ENCODE measurements at regions not wholly inside any gene's neighbourhood (a gene's known extent, or its start where the extent isn't known, plus 50 kb on each side); places are given as distances from the start of the nearest gene placed in this dataset.

DNA sequence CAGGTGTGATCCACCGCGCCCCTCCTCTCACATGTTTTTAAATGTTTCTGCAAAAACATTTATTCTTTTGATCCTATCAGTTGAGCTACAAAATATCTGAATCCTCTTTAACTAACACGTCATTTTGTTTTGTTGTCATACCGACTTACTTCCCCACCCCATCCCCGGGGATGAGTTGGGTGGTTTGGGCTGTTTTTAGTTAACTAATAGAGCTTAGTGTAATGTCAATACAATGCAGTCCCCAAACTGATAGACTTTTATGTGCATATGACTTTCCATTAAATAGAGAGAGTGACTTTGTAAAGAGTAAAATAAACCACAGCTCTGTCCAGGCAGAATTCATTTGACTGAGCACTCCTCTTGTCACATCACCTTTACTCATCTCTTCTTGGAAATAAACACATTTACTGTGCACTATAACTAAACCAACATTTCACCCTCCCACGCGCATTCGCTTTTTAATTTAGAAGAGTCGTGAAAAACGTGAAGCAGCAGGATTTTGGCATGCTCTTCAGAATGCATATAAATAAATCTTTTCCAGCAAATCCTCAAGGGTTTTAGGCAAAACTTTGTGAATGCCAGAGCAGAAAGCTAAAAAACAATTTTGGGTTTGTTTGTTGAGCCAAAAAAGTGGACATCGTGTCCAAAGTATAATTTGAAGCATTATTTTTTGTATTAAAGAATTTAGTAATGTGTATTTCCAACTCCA is 187.4 kb upstream of the MGMT start:
- TF ChIP-seq CTCF (IDR thresholded peaks at IDR 0.05; ENCODE audit: extremely low read depth, missing control alignments), result no peak
- no peak for DNase-seq (ENCODE audit: low spot score)

DNA sequence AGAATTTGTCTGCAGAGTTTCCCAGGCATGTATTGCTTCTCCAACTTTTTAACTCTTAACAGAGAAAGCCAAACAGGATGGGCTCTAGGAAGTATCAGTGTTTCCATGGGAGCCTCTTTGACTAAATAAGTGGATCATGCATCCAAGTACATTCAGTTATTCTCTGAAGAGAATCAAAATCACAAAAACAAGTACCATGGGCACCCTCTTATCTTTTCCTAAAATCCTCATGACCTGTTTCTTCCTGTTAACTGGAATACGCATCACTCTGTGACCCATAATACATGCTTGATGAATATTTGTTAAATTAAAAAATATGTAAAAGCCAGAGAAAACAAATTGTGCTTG is 186.9 kb upstream of the MGMT start:
- DNase-seq (ENCODE audit: low spot score), result no peak
- no peak for TF ChIP-seq CTCF (IDR thresholded peaks at IDR 0.05; ENCODE audit: extremely low read depth, missing control alignments)

DNA sequence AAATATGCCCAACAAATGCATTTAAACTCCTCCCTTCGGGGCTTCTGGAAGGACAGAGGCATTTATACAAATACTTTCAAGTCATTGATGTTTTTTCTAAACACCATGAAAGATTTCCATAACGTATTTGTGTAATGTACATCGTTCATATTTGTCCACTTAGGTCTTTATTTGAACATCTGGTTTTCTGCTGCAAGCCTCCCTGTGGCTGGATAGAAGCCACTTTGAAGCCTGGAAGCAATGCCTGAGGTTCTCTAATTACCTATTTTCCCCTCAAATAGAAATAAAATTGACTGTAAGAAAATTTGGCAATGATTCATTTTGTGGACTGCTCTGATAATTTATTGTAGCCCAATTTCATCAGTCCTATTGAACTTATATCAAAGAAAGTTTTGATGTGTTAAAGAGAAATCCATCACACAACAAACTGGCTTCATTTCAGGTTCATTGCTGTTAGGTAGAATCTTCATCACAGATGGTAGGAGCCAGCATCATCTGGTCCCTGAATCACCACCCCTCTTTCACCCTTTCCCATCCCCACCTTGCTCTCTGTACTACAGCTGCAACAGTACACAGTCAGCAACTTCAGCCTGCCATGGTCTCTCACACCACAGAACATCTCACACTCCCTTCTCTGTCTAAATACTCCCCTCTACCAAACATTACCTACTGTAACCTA is 186.0 kb upstream of the MGMT start:
- no peak for DNase-seq (ENCODE audit: low spot score)
- no peak for TF ChIP-seq CTCF (IDR thresholded peaks at IDR 0.05; ENCODE audit: extremely low read depth, missing control alignments)

GRCh38 chr10:129285459-129285858 is 181.6 kb upstream of the MGMT start:
- no peak for DNase-seq (ENCODE audit: low spot score)
- TF ChIP-seq CTCF (IDR thresholded peaks at IDR 0.05; ENCODE audit: extremely low read depth, missing control alignments), result no peak

DNA sequence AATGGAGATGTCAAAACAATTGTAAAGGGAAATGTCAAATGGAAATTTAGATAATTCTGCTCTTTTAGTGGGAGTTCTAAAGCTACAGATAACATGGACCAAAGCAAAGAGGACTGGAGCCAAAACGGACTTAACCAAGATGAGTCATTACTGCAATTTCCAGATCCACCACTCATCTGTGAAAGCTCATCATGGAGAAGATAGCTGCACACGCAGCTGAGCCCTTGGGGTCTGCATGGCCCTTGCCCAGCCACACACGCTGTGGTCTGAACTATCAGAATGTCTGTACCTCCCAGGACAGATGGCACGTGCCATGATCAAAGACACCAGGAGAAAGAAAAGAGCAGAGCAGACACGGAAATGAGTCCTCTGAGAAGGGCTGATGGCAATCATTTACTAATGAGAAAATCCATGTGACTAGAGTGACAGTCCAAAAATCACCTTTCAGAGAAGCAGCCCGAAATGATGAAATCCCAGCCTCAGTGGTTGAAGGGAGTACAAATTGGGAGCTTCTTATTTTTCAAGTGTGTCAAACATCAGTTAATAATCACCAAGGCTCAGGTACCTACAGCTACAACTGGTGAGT is 177.9 kb upstream of the MGMT start:
- DNase-seq (ENCODE audit: low spot score), result no peak

GRCh38 chr10:129293991-129294700 is 172.9 kb upstream of the MGMT start:
- DNase-seq (ENCODE audit: low spot score), result no peak
- no peak for TF ChIP-seq CTCF (IDR thresholded peaks at IDR 0.05; ENCODE audit: extremely low read depth, missing control alignments)

More for the DNA sequence above, 177.9 kb upstream of the MGMT start:
- no peak for TF ChIP-seq CTCF (IDR thresholded peaks at IDR 0.05; ENCODE audit: extremely low read depth, missing control alignments)

DNA sequence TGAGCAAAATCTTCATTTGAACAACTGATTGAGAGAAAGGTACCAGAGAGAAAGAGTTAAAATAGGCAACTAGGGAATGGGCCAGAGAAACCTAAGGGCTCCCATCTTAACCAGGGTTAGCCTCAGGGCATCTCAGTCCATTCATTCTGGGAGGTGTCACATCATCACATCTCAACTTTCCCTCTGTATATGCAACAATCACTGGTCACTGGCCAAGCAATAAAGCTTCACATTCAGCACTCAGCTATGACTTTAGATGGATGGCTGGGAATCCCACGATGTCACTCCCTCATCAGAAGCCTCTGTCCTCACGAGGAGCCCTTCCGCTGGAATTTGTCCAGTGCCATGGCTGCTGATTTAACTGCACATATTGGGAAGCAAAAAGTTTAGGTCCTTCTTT is 172.1 kb upstream of the MGMT start:
- no peak for TF ChIP-seq CTCF (IDR thresholded peaks at IDR 0.05; ENCODE audit: extremely low read depth, missing control alignments)
- DNase-seq (ENCODE audit: low spot score), result no peak
